ENCODE measurements at regions not wholly inside any gene's neighbourhood (a gene's known extent, or its start where the extent isn't known, plus 50 kb on each side); places are given as distances from the start of the nearest gene placed in this dataset.

DNA sequence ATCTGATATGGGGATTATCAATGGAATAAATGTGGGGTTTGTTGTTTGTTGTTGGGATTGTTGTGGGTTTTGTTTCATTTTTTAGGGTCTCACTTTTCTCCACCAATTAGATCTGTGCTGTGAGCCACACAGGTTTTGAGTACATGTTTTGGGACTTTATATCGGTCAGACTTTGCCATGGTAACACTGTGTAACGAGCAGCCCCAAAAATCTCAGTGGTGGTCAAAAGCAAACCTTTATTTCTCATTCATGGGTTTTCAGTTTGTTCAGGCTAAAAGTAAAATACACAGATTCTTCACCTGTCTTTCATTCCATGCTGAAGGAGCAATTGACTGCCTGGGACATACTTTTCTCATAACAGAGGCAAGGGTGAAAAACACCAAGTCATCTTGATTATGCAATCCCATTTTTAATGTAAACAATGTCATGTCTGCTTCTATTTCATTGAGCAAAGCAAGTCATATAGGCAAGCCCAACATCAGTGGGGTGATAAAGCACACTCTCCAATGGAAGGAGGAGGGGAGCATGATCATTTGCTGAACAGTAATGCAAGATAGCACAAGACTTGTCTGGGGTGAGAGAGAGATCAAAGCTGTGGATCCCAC is 101.1 kb upstream of the PLCB4 start:
- TF ChIP-seq CTCF (IDR thresholded peaks at IDR 0.05) (no peak), POLR2A (IDR thresholded peaks at IDR 0.05) (no peak)

Measured in upper lobe of left lung (tissue), 4 donors.